Neural progenitor cell (in vitro differentiated cells): ENCODE measurements at regions not wholly inside any gene's neighbourhood (a gene's known extent, or its start where the extent isn't known, plus 50 kb on each side); places are given as distances from the start of the nearest gene placed in this dataset.

ENCODE experiments used
- DNase-seq: peaks from one replicate; pipeline ENCODE4 v3.0.0-alpha.2; 2016; ENCODE audit warnings: low spot score
- H2AFZ ChIP-seq: fragments of 200-600 bp; sonication (generic); replicated peaks from 2 replicates; pipeline ENCODE4 v1.6.1; 2016; ENCODE audit warnings: antibody characterized with exemption
- H3F3A ChIP-seq: fragments of 200-600 bp; sonication (generic); 2 replicates; pipeline ENCODE4 v1.6.1; 2016; ENCODE audit warnings: antibody characterized with exemption, low read depth
- H3K27ac ChIP-seq: fragments of 200-600 bp; sonication (generic); 2 replicates; pipeline ENCODE4 v1.5.1; 2016; ENCODE audit warnings: mild to moderate bottlenecking
- H3K27me3 ChIP-seq: fragments of 200-600 bp; sonication (generic); 2 replicates; pipeline ENCODE4 v1.6.1; 2016; ENCODE audit warnings: mild to moderate bottlenecking, moderate library complexity
- H3K36me3 ChIP-seq: fragments of 200-600 bp; sonication (generic); 2 replicates; pipeline ENCODE4 v1.5.1; 2016
- H3K4me1 ChIP-seq: fragments of 200-600 bp; sonication (generic); 2 replicates; pipeline ENCODE4 v1.6.1; 2016; ENCODE audit warnings: mixed run types
- H3K4me2 ChIP-seq: fragments of 200-600 bp; sonication (generic); 2 replicates; pipeline ENCODE4 v1.6.1; 2016
- H3K4me3 ChIP-seq: fragments of 200-600 bp; sonication (generic); 2 replicates; pipeline ENCODE4 v1.5.1; 2016
- H3K79me2 ChIP-seq: fragments of 200-600 bp; sonication (generic); 2 replicates; pipeline ENCODE4 v1.6.1; 2016; ENCODE audit warnings: low read depth
- H3K9ac ChIP-seq: fragments of 200-600 bp; sonication (generic); 2 replicates; pipeline ENCODE4 v1.6.1; 2016
- H3K9me3 ChIP-seq: fragments of 200-600 bp; sonication (generic); 2 replicates; pipeline ENCODE4 v1.5.1; 2016; ENCODE audit warnings: low read depth
- H4K20me1 ChIP-seq: fragments of 200-600 bp; sonication (generic); 2 replicates; pipeline ENCODE4 v1.6.1; 2016; ENCODE audit warnings: low read depth
- H3K27ac Mint-ChIP-seq: 3 replicates; pipeline ENCODE4 v1.8.0; 2021; ENCODE audit warnings: mixed read lengths
- H3K27me3 Mint-ChIP-seq: 2 replicates; pipeline ENCODE4 v1.8.0; 2022; ENCODE audit warnings: low read depth, mild to moderate bottlenecking, inconsistent platforms, moderate library complexity, mixed read lengths; ENCODE audit not compliant: insufficient read depth
- H3K36me3 Mint-ChIP-seq: 3 replicates; pipeline ENCODE4 v1.8.0; 2021; ENCODE audit warnings: mixed read lengths
- H3K4me1 Mint-ChIP-seq: 3 replicates; pipeline ENCODE4 v1.8.0; 2021; ENCODE audit warnings: mixed read lengths
- H3K4me3 Mint-ChIP-seq: 3 replicates; pipeline ENCODE4 v1.8.0; 2021; ENCODE audit warnings: mild to moderate bottlenecking, moderate library complexity, mixed read lengths
- H3K9me3 Mint-ChIP-seq: 3 replicates; pipeline ENCODE4 v1.8.0; 2020; ENCODE audit warnings: mixed read lengths
- EZH2 ChIP-seq: fragments of 200-600 bp; sonication (generic); IDR thresholded peaks from 2 replicates; pipeline ENCODE4 v1.6.1; 2017; ENCODE audit warnings: antibody characterized with exemption, mild to moderate bottlenecking, moderate library complexity
- EZH2phosphoT487 ChIP-seq: fragments of 200-600 bp; sonication (generic); IDR thresholded peaks from 2 replicates; pipeline ENCODE4 v1.6.1; 2017; ENCODE audit warnings: antibody characterized with exemption
- TF ChIP-seq, protein P1 (sequence below): fragments of 200-600 bp; sonication (generic); IDR thresholded peaks from 2 replicates; pipeline ENCODE4 v1.5.1; 2017; ENCODE audit warnings: antibody characterized with exemption, mild to moderate bottlenecking

GRCh38 chr10:91034494-91035159 lies 113.7 kb upstream of the ANKRD1 start:
- H3K27me3 Mint-ChIP-seq, result no peaks in the 10 kb centered on the region
- Histone ChIP-seq H3K9ac (no peak overlapping the region), H3K9me3 (no peaks in the 10 kb centered on the region), H3K36me3 (no peaks in the 10 kb centered on the region), H3K4me1 (peaks cover 32% of the 10 kb centered on the region), H2AFZ (no peak overlapping the region), H3F3A (no peaks in the 10 kb centered on the region), H3K27ac (no peak overlapping the region), H3K4me3 (no peak overlapping the region), H4K20me1 (no peaks in the 10 kb centered on the region), H3K79me2 (no peaks in the 10 kb centered on the region), H3K27me3 (no peaks in the 10 kb centered on the region), H3K4me2 (peak overlapping the region; percentile 37)
- TF ChIP-seq EZH2phosphoT487, result no peak
- TF ChIP-seq, protein P1, sequence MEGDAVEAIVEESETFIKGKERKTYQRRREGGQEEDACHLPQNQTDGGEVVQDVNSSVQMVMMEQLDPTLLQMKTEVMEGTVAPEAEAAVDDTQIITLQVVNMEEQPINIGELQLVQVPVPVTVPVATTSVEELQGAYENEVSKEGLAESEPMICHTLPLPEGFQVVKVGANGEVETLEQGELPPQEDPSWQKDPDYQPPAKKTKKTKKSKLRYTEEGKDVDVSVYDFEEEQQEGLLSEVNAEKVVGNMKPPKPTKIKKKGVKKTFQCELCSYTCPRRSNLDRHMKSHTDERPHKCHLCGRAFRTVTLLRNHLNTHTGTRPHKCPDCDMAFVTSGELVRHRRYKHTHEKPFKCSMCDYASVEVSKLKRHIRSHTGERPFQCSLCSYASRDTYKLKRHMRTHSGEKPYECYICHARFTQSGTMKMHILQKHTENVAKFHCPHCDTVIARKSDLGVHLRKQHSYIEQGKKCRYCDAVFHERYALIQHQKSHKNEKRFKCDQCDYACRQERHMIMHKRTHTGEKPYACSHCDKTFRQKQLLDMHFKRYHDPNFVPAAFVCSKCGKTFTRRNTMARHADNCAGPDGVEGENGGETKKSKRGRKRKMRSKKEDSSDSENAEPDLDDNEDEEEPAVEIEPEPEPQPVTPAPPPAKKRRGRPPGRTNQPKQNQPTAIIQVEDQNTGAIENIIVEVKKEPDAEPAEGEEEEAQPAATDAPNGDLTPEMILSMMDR, result no peak
- no peak for TF ChIP-seq EZH2
- H3K4me3 Mint-ChIP-seq, result no peak overlapping the region
- peaks cover 44% of the 10 kb centered on the region for H3K4me1 Mint-ChIP-seq
- DNase-seq, result peak; percentile 50
- H3K27ac Mint-ChIP-seq, result peak overlapping the region; percentile 30
- H3K36me3 Mint-ChIP-seq, result no peaks in the 10 kb centered on the region
- H3K9me3 Mint-ChIP-seq, result no peaks in the 10 kb centered on the region

- H2AFZ ChIP-seq, result no peak overlapping the region
- no peaks in the 10 kb centered on the region for H3K27me3 Mint-ChIP-seq
- H3K4me1 Mint-ChIP-seq, result peaks cover 44% of the 10 kb centered on the region
- no peaks in the 10 kb centered on the region for H3F3A ChIP-seq
- no peaks in the 10 kb centered on the region for H3K36me3 ChIP-seq
- no peak for DNase-seq
- TF ChIP-seq, protein P1, result no peak
- no peak for TF ChIP-seq EZH2phosphoT487
- no peaks in the 10 kb centered on the region for H3K27me3 ChIP-seq
- H3K36me3 Mint-ChIP-seq, result no peaks in the 10 kb centered on the region
- no peak overlapping the region for H3K4me3 Mint-ChIP-seq
- H4K20me1 ChIP-seq, result no peaks in the 10 kb centered on the region
- H3K27ac Mint-ChIP-seq, result peak overlapping the region; percentile 24
- H3K79me2 ChIP-seq, result no peaks in the 10 kb centered on the region
- no peaks in the 10 kb centered on the region for H3K9me3 Mint-ChIP-seq
- H3K4me2 ChIP-seq, result no peak overlapping the region
- no peak overlapping the region for H3K9ac ChIP-seq
- H3K4me1 ChIP-seq, result peaks cover 32% of the 10 kb centered on the region
- no peak overlapping the region for H3K4me3 ChIP-seq
- no peak overlapping the region for H3K27ac ChIP-seq
- H3K9me3 ChIP-seq, result no peaks in the 10 kb centered on the region
Observed at GRCh38 chr10:91035650-91036292, 114.9 kb upstream of the ANKRD1 start.

- H3K36me3 ChIP-seq, result no peaks in the 10 kb centered on the region
- H2AFZ ChIP-seq, result no peak overlapping the region
- H4K20me1 ChIP-seq, result no peaks in the 10 kb centered on the region
- no peak for DNase-seq
- no peak overlapping the region for H3K4me2 ChIP-seq
- no peak overlapping the region for H3K9ac ChIP-seq
- no peak overlapping the region for H3K4me3 ChIP-seq
- no peak overlapping the region for H3K4me3 Mint-ChIP-seq
- H3K27ac Mint-ChIP-seq, result no peak overlapping the region
- no peaks in the 10 kb centered on the region for H3K9me3 ChIP-seq
- no peaks in the 10 kb centered on the region for H3K79me2 ChIP-seq
- no peaks in the 10 kb centered on the region for H3F3A ChIP-seq
- H3K27me3 Mint-ChIP-seq, result no peaks in the 10 kb centered on the region
- H3K27me3 ChIP-seq, result no peaks in the 10 kb centered on the region
- no peak for TF ChIP-seq EZH2
- TF ChIP-seq, protein P1, result no peak
- no peak for TF ChIP-seq EZH2phosphoT487
- peaks cover 44% of the 10 kb centered on the region for H3K4me1 Mint-ChIP-seq
- peaks cover 32% of the 10 kb centered on the region for H3K4me1 ChIP-seq
- no peak overlapping the region for H3K27ac ChIP-seq
- no peaks in the 10 kb centered on the region for H3K9me3 Mint-ChIP-seq
- H3K36me3 Mint-ChIP-seq, result no peaks in the 10 kb centered on the region
Observed at GRCh38 chr10:91036807-91037411, 116.0 kb upstream of the ANKRD1 start.
